ENCODE measurements at regions not wholly inside any gene's neighbourhood (a gene's known extent, or its start where the extent isn't known, plus 50 kb on each side); places are given as distances from the start of the nearest gene placed in this dataset.

DNA sequence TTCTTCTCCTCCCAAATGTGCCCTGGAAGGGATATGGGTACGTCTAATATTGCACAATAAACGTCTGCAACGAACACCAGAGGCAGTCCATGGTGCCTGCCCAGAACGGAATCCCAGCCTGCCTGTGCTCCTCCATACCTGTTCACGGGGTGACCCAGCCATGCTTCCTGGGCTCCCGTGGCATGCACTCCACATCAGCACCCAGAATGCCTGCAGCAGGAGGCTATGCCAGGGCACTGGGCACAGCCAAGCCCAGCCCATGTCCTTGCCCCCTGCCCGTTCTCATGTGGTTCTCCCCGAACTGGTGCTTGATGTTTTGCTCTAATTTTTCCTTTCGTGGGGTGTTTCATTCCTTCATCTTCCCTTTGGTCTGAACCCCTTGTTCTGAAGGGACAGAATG, 404.3 kb downstream of the BCL11B start:
- Histone ChIP-seq H3K9ac (ENCODE audit: low read length in 3 of 3) (no peak overlapping the region), H3K36me3 (ENCODE audit: control insufficient read depth in 2 of 3, insufficient read depth in 3 of 3, low read length in 3 of 3) (no peaks in the 10 kb centered on the region), H3K9me3 (ENCODE audit: control insufficient read depth in 2 of 3, insufficient read depth in 1 of 3, low read length in 3 of 3) (no peaks in the 10 kb centered on the region), H3K4me1 (ENCODE audit: control insufficient read depth in 2 of 3, insufficient read depth in 2 of 3, low read depth in 1 of 3, low read length in 3 of 3) (no peaks in the 10 kb centered on the region), H3K27me3 (ENCODE audit: control insufficient read depth, insufficient read depth, low read length) (no peaks in the 10 kb centered on the region), H3K4me3 (ENCODE audit: low read length in 3 of 3) (no peak overlapping the region), H3K27ac (ENCODE audit: low read depth in 2 of 2, low read length in 2 of 2) (no peak overlapping the region)
- FAIRE-seq (no peak), DNase-seq (no peak)
- TF ChIP-seq, protein P1, sequence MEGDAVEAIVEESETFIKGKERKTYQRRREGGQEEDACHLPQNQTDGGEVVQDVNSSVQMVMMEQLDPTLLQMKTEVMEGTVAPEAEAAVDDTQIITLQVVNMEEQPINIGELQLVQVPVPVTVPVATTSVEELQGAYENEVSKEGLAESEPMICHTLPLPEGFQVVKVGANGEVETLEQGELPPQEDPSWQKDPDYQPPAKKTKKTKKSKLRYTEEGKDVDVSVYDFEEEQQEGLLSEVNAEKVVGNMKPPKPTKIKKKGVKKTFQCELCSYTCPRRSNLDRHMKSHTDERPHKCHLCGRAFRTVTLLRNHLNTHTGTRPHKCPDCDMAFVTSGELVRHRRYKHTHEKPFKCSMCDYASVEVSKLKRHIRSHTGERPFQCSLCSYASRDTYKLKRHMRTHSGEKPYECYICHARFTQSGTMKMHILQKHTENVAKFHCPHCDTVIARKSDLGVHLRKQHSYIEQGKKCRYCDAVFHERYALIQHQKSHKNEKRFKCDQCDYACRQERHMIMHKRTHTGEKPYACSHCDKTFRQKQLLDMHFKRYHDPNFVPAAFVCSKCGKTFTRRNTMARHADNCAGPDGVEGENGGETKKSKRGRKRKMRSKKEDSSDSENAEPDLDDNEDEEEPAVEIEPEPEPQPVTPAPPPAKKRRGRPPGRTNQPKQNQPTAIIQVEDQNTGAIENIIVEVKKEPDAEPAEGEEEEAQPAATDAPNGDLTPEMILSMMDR (IDR thresholded peaks at IDR 0.05; ENCODE audit: borderline replicate concordance, extremely low read depth, insufficient read depth): no peak
- intact Hi-C loops (cut with DNase I): no loop called here

DNA sequence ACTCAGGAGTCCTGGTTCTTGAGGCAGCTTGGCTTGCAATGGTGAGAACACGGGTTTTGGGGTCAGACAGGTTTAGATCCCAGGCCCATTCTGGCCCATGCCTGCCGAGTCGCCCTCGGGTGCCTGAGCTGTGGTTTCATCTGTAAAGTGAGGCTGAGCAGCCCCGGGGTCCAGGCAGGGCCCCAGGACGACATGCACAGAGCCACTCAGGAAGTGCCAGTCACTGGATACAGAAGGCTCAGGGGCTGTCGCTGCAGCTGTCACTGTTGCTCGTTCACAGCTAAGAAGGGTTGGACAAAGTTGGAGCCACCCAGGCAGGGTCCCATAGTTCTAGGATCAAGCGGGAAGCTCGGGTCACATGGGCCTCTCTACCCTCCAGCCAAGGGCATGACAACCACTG, 403.1 kb downstream of the BCL11B start:
- FAIRE-seq (no peak), DNase-seq (no peak)
- TF ChIP-seq, protein P1 (IDR thresholded peaks at IDR 0.05; ENCODE audit: borderline replicate concordance, extremely low read depth, insufficient read depth): no peak
- Histone ChIP-seq H3K36me3 (ENCODE audit: control insufficient read depth in 2 of 3, insufficient read depth in 3 of 3, low read length in 3 of 3) (no peaks in the 10 kb centered on the region), H3K27me3 (ENCODE audit: control insufficient read depth, insufficient read depth, low read length) (no peaks in the 10 kb centered on the region), H3K4me1 (ENCODE audit: control insufficient read depth in 2 of 3, insufficient read depth in 2 of 3, low read depth in 1 of 3, low read length in 3 of 3) (no peaks in the 10 kb centered on the region), H3K4me3 (ENCODE audit: low read length in 3 of 3) (no peak overlapping the region), H3K9me3 (ENCODE audit: control insufficient read depth in 2 of 3, insufficient read depth in 1 of 3, low read length in 3 of 3) (no peaks in the 10 kb centered on the region), H3K9ac (ENCODE audit: low read length in 3 of 3) (no peak overlapping the region), H3K27ac (ENCODE audit: low read depth in 2 of 2, low read length in 2 of 2) (no peak overlapping the region)
- intact Hi-C loops (cut with DNase I): no loop called here

DNA sequence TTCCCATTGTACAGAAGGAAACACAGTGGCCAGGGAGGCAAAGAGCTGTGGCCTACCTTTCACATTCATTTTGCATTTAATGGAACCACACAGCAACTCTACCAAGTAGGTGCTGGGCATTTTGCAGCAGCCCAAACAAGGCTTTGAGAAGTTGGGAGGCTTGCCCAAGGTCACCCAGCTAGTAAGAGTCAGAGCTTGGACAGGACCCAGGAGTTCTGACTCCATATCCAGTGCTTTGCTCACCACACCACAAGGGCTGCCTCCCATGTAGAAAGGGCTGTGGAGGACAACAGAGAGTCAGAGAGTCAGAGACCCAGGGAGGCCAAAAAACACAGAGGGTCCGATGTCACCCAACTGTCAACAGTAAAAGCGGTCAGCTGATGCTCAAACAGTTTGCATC, 400.2 kb downstream of the BCL11B start:
- FAIRE-seq (no peak), DNase-seq (peak in 1 of 5 donors; percentile 65)
- H3K9me3 ChIP-seq (ENCODE audit: control insufficient read depth in 2 of 3, insufficient read depth in 1 of 3, low read length in 3 of 3): peaks cover 0 to 5% (median 0%) of the 10 kb centered on the region in 3 donors

More for the DNA sequence above, 400.2 kb downstream of the BCL11B start:
- Histone ChIP-seq H3K4me3 (ENCODE audit: low read length in 3 of 3) (no peak overlapping the region), H3K27ac (ENCODE audit: low read depth in 2 of 2, low read length in 2 of 2) (no peak overlapping the region), H3K4me1 (ENCODE audit: control insufficient read depth in 2 of 3, insufficient read depth in 2 of 3, low read depth in 1 of 3, low read length in 3 of 3) (no peaks in the 10 kb centered on the region), H3K9ac (ENCODE audit: low read length in 3 of 3) (no peak overlapping the region), H3K36me3 (ENCODE audit: control insufficient read depth in 2 of 3, insufficient read depth in 3 of 3, low read length in 3 of 3) (no peaks in the 10 kb centered on the region), H3K27me3 (ENCODE audit: control insufficient read depth, insufficient read depth, low read length) (no peaks in the 10 kb centered on the region)
- intact Hi-C loops (cut with DNase I): no loop called here
- TF ChIP-seq, protein P1 (IDR thresholded peaks at IDR 0.05; ENCODE audit: borderline replicate concordance, extremely low read depth, insufficient read depth): no peak

Measured in kidney (tissue), 13 donors.